ENCODE measurements at regions not wholly inside any gene's neighbourhood (a gene's known extent, or its start where the extent isn't known, plus 50 kb on each side); places are given as distances from the start of the nearest gene placed in this dataset.

DNA sequence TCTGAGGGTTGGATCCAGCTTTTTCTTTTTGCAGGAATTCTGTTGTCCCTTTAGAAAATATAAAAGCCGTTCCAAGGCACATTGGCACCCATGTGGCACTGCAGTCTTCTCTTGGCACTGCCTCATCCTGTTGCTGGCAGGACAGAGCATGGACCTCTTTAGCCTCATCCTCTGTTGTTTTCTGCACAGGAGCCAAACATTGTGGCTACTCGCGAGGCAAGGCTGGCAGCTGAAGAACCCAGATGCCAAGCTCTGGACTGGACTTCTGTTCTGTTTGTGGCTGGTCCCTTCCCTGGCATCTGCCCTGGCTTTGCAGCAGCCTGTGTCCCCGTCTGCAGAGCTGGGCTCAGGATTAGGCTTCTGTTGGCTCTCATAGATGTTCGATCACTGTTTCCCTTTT, 224.7 kb upstream of the TBC1D5 start:
- TF ChIP-seq, protein P1, sequence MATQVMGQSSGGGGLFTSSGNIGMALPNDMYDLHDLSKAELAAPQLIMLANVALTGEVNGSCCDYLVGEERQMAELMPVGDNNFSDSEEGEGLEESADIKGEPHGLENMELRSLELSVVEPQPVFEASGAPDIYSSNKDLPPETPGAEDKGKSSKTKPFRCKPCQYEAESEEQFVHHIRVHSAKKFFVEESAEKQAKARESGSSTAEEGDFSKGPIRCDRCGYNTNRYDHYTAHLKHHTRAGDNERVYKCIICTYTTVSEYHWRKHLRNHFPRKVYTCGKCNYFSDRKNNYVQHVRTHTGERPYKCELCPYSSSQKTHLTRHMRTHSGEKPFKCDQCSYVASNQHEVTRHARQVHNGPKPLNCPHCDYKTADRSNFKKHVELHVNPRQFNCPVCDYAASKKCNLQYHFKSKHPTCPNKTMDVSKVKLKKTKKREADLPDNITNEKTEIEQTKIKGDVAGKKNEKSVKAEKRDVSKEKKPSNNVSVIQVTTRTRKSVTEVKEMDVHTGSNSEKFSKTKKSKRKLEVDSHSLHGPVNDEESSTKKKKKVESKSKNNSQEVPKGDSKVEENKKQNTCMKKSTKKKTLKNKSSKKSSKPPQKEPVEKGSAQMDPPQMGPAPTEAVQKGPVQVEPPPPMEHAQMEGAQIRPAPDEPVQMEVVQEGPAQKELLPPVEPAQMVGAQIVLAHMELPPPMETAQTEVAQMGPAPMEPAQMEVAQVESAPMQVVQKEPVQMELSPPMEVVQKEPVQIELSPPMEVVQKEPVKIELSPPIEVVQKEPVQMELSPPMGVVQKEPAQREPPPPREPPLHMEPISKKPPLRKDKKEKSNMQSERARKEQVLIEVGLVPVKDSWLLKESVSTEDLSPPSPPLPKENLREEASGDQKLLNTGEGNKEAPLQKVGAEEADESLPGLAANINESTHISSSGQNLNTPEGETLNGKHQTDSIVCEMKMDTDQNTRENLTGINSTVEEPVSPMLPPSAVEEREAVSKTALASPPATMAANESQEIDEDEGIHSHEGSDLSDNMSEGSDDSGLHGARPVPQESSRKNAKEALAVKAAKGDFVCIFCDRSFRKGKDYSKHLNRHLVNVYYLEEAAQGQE (IDR thresholded peaks at IDR 0.05; ENCODE audit: insufficient replicate concordance, low read depth): no peak
- no peak for TF ChIP-seq POLR2AphosphoS5 (IDR thresholded peaks at IDR 0.05; ENCODE audit: low read depth)
- no peak for DNase-seq (ENCODE audit: low read depth in 1 of 2, low spot score in 1 of 2)
- Histone ChIP-seq H3K27me3 (ENCODE audit: insufficient read depth, poor library complexity, severe bottlenecking) (no peaks in the 10 kb centered on the region), H3K27ac (replicated peaks) (no peak overlapping the region), H3K4me3 (replicated peaks; ENCODE audit: insufficient read depth, low read length) (no peak overlapping the region)

DNA sequence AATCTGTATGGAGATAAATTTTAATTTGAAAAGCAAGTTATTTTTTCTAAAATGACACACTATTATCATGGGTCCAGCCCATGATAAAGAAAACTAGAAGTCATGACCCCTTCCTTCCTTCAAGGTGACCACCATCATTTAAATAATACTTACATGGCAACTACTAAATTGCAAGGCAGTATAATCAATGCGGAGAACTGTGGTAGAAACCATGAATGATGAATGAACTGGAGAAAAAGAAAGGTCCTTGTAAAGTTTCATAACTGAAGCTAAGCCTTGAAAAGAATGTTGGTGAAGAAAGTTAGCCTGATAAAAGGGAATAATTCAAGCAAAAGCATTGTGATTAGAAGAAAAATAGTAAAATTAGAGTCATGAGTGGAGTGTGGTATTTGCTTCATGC, 222.9 kb upstream of the TBC1D5 start:
- no peak for TF ChIP-seq SPI1 (IDR thresholded peaks at IDR 0.05; ENCODE audit: borderline replicate concordance, low read depth)
- DNase-seq (ENCODE audit: low read depth in 1 of 2, low spot score in 1 of 2): no peak
- Histone ChIP-seq H3K27ac (replicated peaks) (peak overlapping the region; percentile 89), H3K4me3 (replicated peaks; ENCODE audit: insufficient read depth, low read length) (no peak overlapping the region), H3K27me3 (ENCODE audit: insufficient read depth, poor library complexity, severe bottlenecking) (no peaks in the 10 kb centered on the region)

DNA sequence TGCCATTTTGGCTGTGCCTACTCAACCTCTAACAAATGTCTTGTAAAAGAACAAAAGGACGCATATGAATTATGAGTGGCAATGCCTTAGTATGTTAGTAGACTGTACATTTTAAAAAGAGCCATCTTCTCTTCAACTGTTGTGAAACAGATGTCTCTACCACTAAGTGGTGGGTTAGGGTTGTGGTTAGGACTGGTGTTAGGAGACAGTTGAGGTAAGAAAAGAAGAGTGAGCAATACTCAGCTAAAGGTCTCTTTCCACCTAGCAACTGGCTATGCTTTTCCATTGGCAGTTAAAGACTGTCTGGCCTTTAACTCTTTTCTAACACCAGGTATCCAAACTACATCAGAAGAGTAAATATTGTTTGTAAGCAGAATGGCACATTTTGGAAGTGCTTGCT, 221.7 kb upstream of the TBC1D5 start:
- Histone ChIP-seq H3K27ac (replicated peaks) (peak overlapping the region; percentile 89), H3K27me3 (ENCODE audit: insufficient read depth, poor library complexity, severe bottlenecking) (no peaks in the 10 kb centered on the region), H3K4me3 (replicated peaks; ENCODE audit: insufficient read depth, low read length) (no peak overlapping the region)
- DNase-seq (ENCODE audit: low read depth in 1 of 2, low spot score in 1 of 2): peak; percentile 68 to 85
- TF ChIP-seq POLR2AphosphoS5 (IDR thresholded peaks at IDR 0.05; ENCODE audit: low read depth) (peak; percentile 85), CTCF (IDR thresholded peaks at IDR 0.05; ENCODE audit: insufficient read depth, low read length) (no peak)

GRCh38 chr3:17955411-17955810, 213.0 kb upstream of the TBC1D5 start:
- no peaks in the 10 kb centered on the region for H3K27me3 ChIP-seq (ENCODE audit: insufficient read depth, poor library complexity, severe bottlenecking)
- TF ChIP-seq, protein P1 (IDR thresholded peaks at IDR 0.05; ENCODE audit: insufficient replicate concordance, low read depth): no peak
- TF ChIP-seq POLR2AphosphoS5 (IDR thresholded peaks at IDR 0.05; ENCODE audit: low read depth) (no peak), SPI1 (IDR thresholded peaks at IDR 0.05; ENCODE audit: borderline replicate concordance, low read depth) (no peak)
- no peak overlapping the region for H3K27ac ChIP-seq (replicated peaks)
- no peak overlapping the region for H3K4me3 ChIP-seq (replicated peaks; ENCODE audit: insufficient read depth, low read length)
- no peak for DNase-seq (ENCODE audit: low read depth in 1 of 2, low spot score in 1 of 2)

- DNase-seq (ENCODE audit: low read depth in 1 of 2, low spot score in 1 of 2): no peak
- no peak for TF ChIP-seq CTCF (IDR thresholded peaks at IDR 0.05; ENCODE audit: insufficient read depth, low read length)
- H3K27ac ChIP-seq (replicated peaks): no peak overlapping the region
- no peaks in the 10 kb centered on the region for H3K27me3 ChIP-seq (ENCODE audit: insufficient read depth, poor library complexity, severe bottlenecking)
- no peak overlapping the region for H3K4me3 ChIP-seq (replicated peaks; ENCODE audit: insufficient read depth, low read length)
Observed at GRCh38 chr3:17954801-17955200, 212.4 kb upstream of the TBC1D5 start.

- TF ChIP-seq GABPA (IDR thresholded peaks at IDR 0.05; ENCODE audit: low read depth) (no peak), SPI1 (IDR thresholded peaks at IDR 0.05; ENCODE audit: borderline replicate concordance, low read depth) (no peak)
- no peak overlapping the region for H3K27ac ChIP-seq (replicated peaks)
Observed at GRCh38 chr3:17951241-17951640, 208.8 kb upstream of the TBC1D5 start.

More at GRCh38 chr3:17951241-17951640, 208.8 kb upstream of the TBC1D5 start:
- Histone ChIP-seq H3K4me3 (replicated peaks; ENCODE audit: insufficient read depth, low read length) (no peak overlapping the region), H3K27me3 (ENCODE audit: insufficient read depth, poor library complexity, severe bottlenecking) (no peaks in the 10 kb centered on the region)
- DNase-seq (ENCODE audit: low read depth in 1 of 2, low spot score in 1 of 2): no peak

Measured in HL-60 (cell line).